Keratinocyte (primary cell): ENCODE measurements at regions not wholly inside any gene's neighbourhood (a gene's known extent, or its start where the extent isn't known, plus 50 kb on each side); places are given as distances from the start of the nearest gene placed in this dataset.
A peak's percentile ranks its signal among the peaks of the same experiment; 100 is the strongest.

Experiments
- DNase-seq: peaks from one replicate; pipeline ENCODE4 v3.0.0-alpha.2; 2011; ENCODE audit warnings: low read depth, missing footprints, low spot score
- FAIRE-seq: peaks from 2 replicates; lab custom pipeline; 2011; peaks lifted over from hg19 to GRCh38; lab: Jason Lieb, UNC
- H2AFZ ChIP-seq: 2 replicates; pipeline ENCODE4 v1.6.0; 2012; ENCODE audit warnings: low read length, control low read depth, inconsistent platforms; ENCODE audit not compliant: control insufficient read depth
- H3K27ac ChIP-seq: 2 replicates; pipeline ENCODE4 v1.5.1; 2011; ENCODE audit warnings: low read length; ENCODE audit not compliant: control insufficient read depth, insufficient read depth
- H3K27me3 ChIP-seq: 3 replicates; pipeline ENCODE4 v1.6.0; 2011; ENCODE audit warnings: low read length; ENCODE audit not compliant: control insufficient read depth, insufficient read depth; ENCODE audit errors: extremely low read depth
- H3K36me3 ChIP-seq, 2 experiments: 2 replicates in 1 of 2; 3 replicates in 1 of 2; pipeline ENCODE4 v1.5.1; 2011; ENCODE audit warnings: low read length in 2 of 2, mild to moderate bottlenecking in 1 of 2; ENCODE audit not compliant: control insufficient read depth in 2 of 2, insufficient read depth in 2 of 2; ENCODE audit errors: extremely low read depth in 1 of 2
- H3K4me1 ChIP-seq: 3 replicates; pipeline ENCODE4 v1.5.1; 2011; ENCODE audit warnings: low read length; ENCODE audit not compliant: control insufficient read depth, insufficient read depth; ENCODE audit errors: extremely low read depth
- H3K4me2 ChIP-seq: 3 replicates; pipeline ENCODE4 v1.6.0; 2011; ENCODE audit warnings: low read depth, low read length; ENCODE audit not compliant: control insufficient read depth, insufficient read depth; ENCODE audit errors: extremely low read depth
- H3K4me3 ChIP-seq, 3 experiments: fragments of 200-600 bp in 1 of 3; sonication (generic) in 1 of 3; 2 replicates in 2 of 3; 3 replicates in 1 of 3; pipeline ENCODE4 v1.5.1; 2011 to 2016; ENCODE audit warnings: low read length in 3 of 3, mild to moderate bottlenecking in 3 of 3, control low read depth in 2 of 3, inconsistent platforms in 1 of 3, low read depth in 1 of 3, mixed read lengths in 1 of 3, mixed run types in 1 of 3, moderate library complexity in 1 of 3; ENCODE audit not compliant: control insufficient read depth in 2 of 3, insufficient read depth in 2 of 3; ENCODE audit errors: extremely low read depth in 1 of 3
- H3K79me2 ChIP-seq: 2 replicates; pipeline ENCODE4 v1.6.0; 2012; ENCODE audit warnings: low read length; ENCODE audit not compliant: control insufficient read depth, insufficient read depth
- H3K9ac ChIP-seq: 3 replicates; pipeline ENCODE4 v1.6.0; 2011; ENCODE audit warnings: low read length; ENCODE audit not compliant: control insufficient read depth, insufficient read depth; ENCODE audit errors: extremely low read depth
- H3K9me1 ChIP-seq: 3 replicates; pipeline ENCODE4 v1.6.0; 2011; ENCODE audit warnings: low read length; ENCODE audit not compliant: control insufficient read depth, insufficient read depth; ENCODE audit errors: extremely low read depth
- H3K9me3 ChIP-seq: 2 replicates; pipeline ENCODE4 v1.5.1; 2012; ENCODE audit warnings: low read depth, low read length; ENCODE audit not compliant: control insufficient read depth
- H4K20me1 ChIP-seq: 3 replicates; pipeline ENCODE4 v1.6.0; 2011; ENCODE audit warnings: low read length; ENCODE audit not compliant: control insufficient read depth, insufficient read depth; ENCODE audit errors: extremely low read depth
- EZH2 ChIP-seq: IDR thresholded peaks from one replicate; pipeline ENCODE4 v1.6.1; 2012; ENCODE audit warnings: inconsistent platforms, mild to moderate bottlenecking, low read length, moderate library complexity
- dilution Hi-C: fragments of 300-500 bp; cut with MboI; formaldehyde crosslinking; loops from one replicate; pipeline ENCODE4 v1.7.0; 2020; ENCODE audit warnings: low sequenced_read_pairs; ENCODE audit not compliant: extremely low pct_ligation_motif_present
- TF ChIP-seq, protein P1 (sequence below), 3 experiments: IDR thresholded peaks in 1 of 3; conservative IDR thresholded peaks in 1 of 3; optimal IDR thresholded peaks in 1 of 3; 2 replicates in 2 of 3; 3 replicates in 1 of 3; pipeline versions ENCODE3 to v1.5.1; 2011; ENCODE audit warnings: low read length in 3 of 3, mild to moderate bottlenecking in 3 of 3, moderate library complexity in 2 of 3, control low read depth in 1 of 3, inconsistent platforms in 1 of 3; ENCODE audit not compliant: insufficient read depth in 2 of 3; ENCODE audit errors: extremely low read depth in 1 of 3

DNA sequence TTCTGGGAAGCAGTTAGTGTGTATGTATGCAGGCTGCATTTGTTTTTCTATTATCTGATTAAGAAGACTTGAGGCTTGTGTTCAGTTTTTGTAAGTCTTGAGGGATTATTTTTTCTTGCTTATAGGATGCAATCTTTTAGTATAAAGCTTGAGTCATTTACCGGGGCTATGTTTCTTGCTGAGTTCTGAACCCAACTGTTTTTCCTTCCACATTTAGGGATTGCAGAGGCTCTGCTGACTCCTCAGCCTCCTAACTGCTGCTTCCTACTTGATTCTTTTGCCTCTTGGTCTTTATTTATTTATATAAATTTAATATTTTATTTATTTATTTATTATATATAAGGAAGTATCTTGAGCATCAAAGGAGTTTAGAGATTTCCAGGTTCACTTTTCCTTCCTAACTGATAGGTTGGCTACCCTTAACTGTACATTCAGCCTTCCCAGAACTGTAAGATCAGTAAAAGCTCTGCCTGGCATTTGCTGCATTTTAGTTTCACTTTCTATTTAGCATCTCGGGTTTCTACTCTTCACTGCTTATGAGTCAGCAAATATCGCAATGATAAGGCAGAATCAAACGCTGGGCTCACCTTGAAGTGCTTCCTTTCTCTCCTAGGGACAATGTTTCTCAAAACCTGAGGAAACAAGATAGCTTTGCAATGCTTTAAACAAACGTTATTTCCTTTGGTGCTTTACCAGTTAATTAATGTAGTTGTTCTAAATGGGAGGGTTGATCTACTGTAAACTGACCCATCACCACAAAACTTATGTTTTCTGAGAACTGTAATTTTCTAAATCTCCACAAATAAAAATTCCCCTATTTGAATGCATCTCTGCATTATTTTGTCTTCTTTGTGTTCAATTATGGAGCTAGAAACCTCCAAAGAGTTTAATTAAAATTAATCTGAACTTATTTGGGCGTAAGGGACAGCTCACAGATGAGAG, 1183.7 kb upstream of the TMEM132C start:
- Histone ChIP-seq H3K9me3 (no peaks in the 10 kb centered on the region), H2AFZ (peak overlapping the region; percentile 92), H3K79me2 (no peaks in the 10 kb centered on the region), H3K27ac (peak overlapping the region; percentile 74), H3K9ac (peak overlapping the region; percentile 53), H3K4me1 (no peaks in the 10 kb centered on the region), H3K36me3 (no peaks in the 10 kb centered on the region), H3K4me2 (peak overlapping the region; percentile 87), H3K4me3 (peak overlapping the region in 2 of 3 experiments; percentile 47 to 55), H4K20me1 (no peaks in the 10 kb centered on the region), H3K9me1 (no peaks in the 10 kb centered on the region), H3K27me3 (no peaks in the 10 kb centered on the region)
- no peak for DNase-seq
- dilution Hi-C loops: no loop called here
- TF ChIP-seq, protein P1, sequence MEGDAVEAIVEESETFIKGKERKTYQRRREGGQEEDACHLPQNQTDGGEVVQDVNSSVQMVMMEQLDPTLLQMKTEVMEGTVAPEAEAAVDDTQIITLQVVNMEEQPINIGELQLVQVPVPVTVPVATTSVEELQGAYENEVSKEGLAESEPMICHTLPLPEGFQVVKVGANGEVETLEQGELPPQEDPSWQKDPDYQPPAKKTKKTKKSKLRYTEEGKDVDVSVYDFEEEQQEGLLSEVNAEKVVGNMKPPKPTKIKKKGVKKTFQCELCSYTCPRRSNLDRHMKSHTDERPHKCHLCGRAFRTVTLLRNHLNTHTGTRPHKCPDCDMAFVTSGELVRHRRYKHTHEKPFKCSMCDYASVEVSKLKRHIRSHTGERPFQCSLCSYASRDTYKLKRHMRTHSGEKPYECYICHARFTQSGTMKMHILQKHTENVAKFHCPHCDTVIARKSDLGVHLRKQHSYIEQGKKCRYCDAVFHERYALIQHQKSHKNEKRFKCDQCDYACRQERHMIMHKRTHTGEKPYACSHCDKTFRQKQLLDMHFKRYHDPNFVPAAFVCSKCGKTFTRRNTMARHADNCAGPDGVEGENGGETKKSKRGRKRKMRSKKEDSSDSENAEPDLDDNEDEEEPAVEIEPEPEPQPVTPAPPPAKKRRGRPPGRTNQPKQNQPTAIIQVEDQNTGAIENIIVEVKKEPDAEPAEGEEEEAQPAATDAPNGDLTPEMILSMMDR (optimal IDR thresholded peaks at IDR 0.05 in 1 of 3, IDR thresholded peaks at IDR 0.05 in 1 of 3, conservative IDR thresholded peaks at IDR 0.05 in 1 of 3; ENCODE audit: extremely low read depth in 1 of 3, insufficient read depth in 2 of 3, low read length in 3 of 3): no peak
- TF ChIP-seq EZH2: no peak
- FAIRE-seq: peak; percentile 87

DNA sequence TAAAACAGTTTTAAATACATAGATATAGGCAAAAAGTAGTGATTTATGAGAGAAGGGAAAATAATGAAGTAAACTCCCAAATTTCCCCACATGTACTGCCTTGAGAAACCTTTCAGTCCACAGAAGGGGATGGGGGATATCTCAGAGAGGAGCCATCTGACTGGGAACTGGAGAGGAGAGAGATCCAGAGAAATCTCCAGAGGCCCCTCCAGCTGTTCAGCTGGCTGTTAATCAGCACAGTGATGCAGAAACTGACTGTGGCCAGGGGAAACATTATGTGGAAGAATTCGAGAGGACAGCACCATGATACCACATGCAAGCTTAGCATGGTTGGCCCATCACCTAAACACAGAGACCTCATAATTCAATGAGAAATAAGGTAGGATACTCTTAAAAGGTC, 1165.9 kb upstream of the TMEM132C start:
- H3K9me1 ChIP-seq: no peaks in the 10 kb centered on the region
- no peak for TF ChIP-seq EZH2
- TF ChIP-seq, protein P1 (optimal IDR thresholded peaks at IDR 0.05 in 1 of 3, IDR thresholded peaks at IDR 0.05 in 1 of 3, conservative IDR thresholded peaks at IDR 0.05 in 1 of 3; ENCODE audit: extremely low read depth in 1 of 3, insufficient read depth in 2 of 3, low read length in 3 of 3): no peak
- no peaks in the 10 kb centered on the region for H3K27me3 ChIP-seq
- H3K9ac ChIP-seq: no peak overlapping the region
- DNase-seq (no peak), FAIRE-seq (no peak)
- H3K4me2 ChIP-seq: no peak overlapping the region
- H3K4me3 ChIP-seq: no peak overlapping the region
- no peaks in the 10 kb centered on the region for H3K9me3 ChIP-seq
- H3K79me2 ChIP-seq: no peaks in the 10 kb centered on the region
- no peaks in the 10 kb centered on the region for H4K20me1 ChIP-seq
- no peaks in the 10 kb centered on the region for H3K36me3 ChIP-seq
- no peaks in the 10 kb centered on the region for H3K4me1 ChIP-seq
- no peak overlapping the region for H2AFZ ChIP-seq
- no peak overlapping the region for H3K27ac ChIP-seq
- dilution Hi-C loops: no loop called here
